Activated CD8-positive, alpha-beta T cell treated with anti-CD3 and anti-CD28 coated beads for 36 hours (primary cell): ENCODE measurements at regions not wholly inside any gene's neighbourhood (a gene's known extent, or its start where the extent isn't known, plus 50 kb on each side); places are given as distances from the start of the nearest gene placed in this dataset.

Source experiments
- ATAC-seq: fragments of 200-7000 bp; cut with Tn5 transposase; one replicate; pipeline ENCODE4 v1.10.0; 2021; ENCODE audit warnings: mild to moderate bottlenecking, moderate library complexity
- CTCF ChIA-PET: fragments of 350-600 bp; sonication (Branson Sonifier 250); formaldehyde crosslinking; loops from one replicate; lab custom pipeline; 2021; ENCODE audit warnings: antibody characterized with exemption; lab: Charles Lee
- POLR2A ChIA-PET: fragments of 350-600 bp; sonication (Branson Sonifier 250); formaldehyde crosslinking; loops from one replicate; lab custom pipeline; 2021; ENCODE audit warnings: antibody characterized with exemption; lab: Charles Lee
- DNase-seq: peaks from one replicate; pipeline ENCODE4 v3.0.0-alpha.2; 2020
- H3K27ac Mint-ChIP-seq: one replicate; pipeline ENCODE4 v1.8.0; 2021; ENCODE audit warnings: mild to moderate bottlenecking, mixed read lengths
- H3K27me3 Mint-ChIP-seq: one replicate; pipeline ENCODE4 v1.8.0; 2021; ENCODE audit warnings: mixed read lengths
- H3K36me3 Mint-ChIP-seq: one replicate; pipeline ENCODE4 v1.8.0; 2021; ENCODE audit warnings: low read depth, mixed read lengths
- H3K4me1 Mint-ChIP-seq: one replicate; pipeline ENCODE4 v1.8.0; 2021; ENCODE audit warnings: low read depth, mixed read lengths
- H3K4me3 Mint-ChIP-seq: one replicate; pipeline ENCODE4 v1.8.0; 2021; ENCODE audit warnings: mild to moderate bottlenecking, moderate library complexity, mixed read lengths
- H3K9me3 Mint-ChIP-seq: one replicate; pipeline ENCODE4 v1.8.0; 2021; ENCODE audit warnings: mixed read lengths
- CTCF ChIP-seq: fragments of 200-600 bp; IDR thresholded peaks from one replicate; pipeline ENCODE4 v1.8.0; 2022; ENCODE audit warnings: antibody characterized with exemption, mild to moderate bottlenecking
- intact Hi-C: fragments of 100-400 bp; cut with micrococcal nuclease; formaldehyde crosslinking; loops from one replicate; pipeline ENCODE4 v1.10.0; 2022

GRCh38 chr7:40921589-40922315 is 781.1 kb downstream of the INHBA start:
- H3K9me3 Mint-ChIP-seq, result peaks cover 8% of the 10 kb centered on the region
- H3K4me3 Mint-ChIP-seq, result no peak overlapping the region
- no peak overlapping the region for H3K27ac Mint-ChIP-seq
- CTCF ChIA-PET, result no interaction called here
- TF ChIP-seq CTCF, result no peak
- intact Hi-C loops, result no loop called here
- H3K36me3 Mint-ChIP-seq, result no peaks in the 10 kb centered on the region
- ATAC-seq, result no peak
- no peaks in the 10 kb centered on the region for H3K4me1 Mint-ChIP-seq
- POLR2A ChIA-PET, result no interaction called here
- DNase-seq, result no peak
- H3K27me3 Mint-ChIP-seq, result no peaks in the 10 kb centered on the region

GRCh38 chr7:40918701-40919271 is 784.0 kb downstream of the SUGCT start:
- H3K9me3 Mint-ChIP-seq, result peaks cover 3% of the 10 kb centered on the region
- H3K27me3 Mint-ChIP-seq, result no peaks in the 10 kb centered on the region
- H3K4me1 Mint-ChIP-seq, result no peaks in the 10 kb centered on the region
- TF ChIP-seq CTCF, result no peak
- no peak for ATAC-seq
- no peaks in the 10 kb centered on the region for H3K36me3 Mint-ChIP-seq
- ChIA-PET CTCF (interaction anchor here (1.0 kb wide), 1 partner anchor 205 kb away, joined by 3 read pairs; no protein-coding TSS in a partner anchor), POLR2A (no interaction called here)
- no peak overlapping the region for H3K4me3 Mint-ChIP-seq
- intact Hi-C loops, result no loop called here
- no peak for DNase-seq
- no peak overlapping the region for H3K27ac Mint-ChIP-seq

- POLR2A ChIA-PET, result no interaction called here
- no peak overlapping the region for H3K4me3 Mint-ChIP-seq
These were observed 782.0 kb downstream of the SUGCT start for GRCh38 chr7:40916813-40917212.

GRCh38 chr7:40915071-40915470 is 780.3 kb downstream of the SUGCT start:
- ChIA-PET CTCF (no interaction called here), POLR2A (no interaction called here)
- Mint-ChIP-seq H3K4me1 (no peaks in the 10 kb centered on the region), H3K4me3 (no peak overlapping the region), H3K36me3 (no peaks in the 10 kb centered on the region), H3K27ac (no peak overlapping the region), H3K9me3 (no peaks in the 10 kb centered on the region), H3K27me3 (no peaks in the 10 kb centered on the region)
- DNase-seq (no peak), ATAC-seq (no peak)
- intact Hi-C loops, result no loop called here
- no peak for TF ChIP-seq CTCF

More at GRCh38 chr7:40916813-40917212, 782.0 kb downstream of the SUGCT start:
- Mint-ChIP-seq H3K36me3 (no peaks in the 10 kb centered on the region), H3K4me1 (no peaks in the 10 kb centered on the region), H3K27ac (no peak overlapping the region), H3K9me3 (no peaks in the 10 kb centered on the region), H3K27me3 (no peaks in the 10 kb centered on the region)
- CTCF ChIA-PET, result interaction anchor here (1.1 kb wide), 1 partner anchor 9 kb away, joined by 3 read pairs; no protein-coding TSS in a partner anchor
- ATAC-seq (no peak), DNase-seq (no peak)
- no peak for TF ChIP-seq CTCF
- intact Hi-C loops, result no loop called here
